Skin of body (tissue), 1 donor: ENCODE measurements at regions not wholly inside any gene's neighbourhood (a gene's known extent, or its start where the extent isn't known, plus 50 kb on each side); places are given as distances from the start of the nearest gene placed in this dataset.
"Not testable (repeated sequence)": the region's sequence is repeated elsewhere in the genome, so short reads cannot be mapped to it uniquely, and the experiment has no call there.

Source experiments
- DNase-seq: peaks from one replicate; lab custom pipeline; 2025; lab: John Stamatoyannopoulos, UW

DNA sequence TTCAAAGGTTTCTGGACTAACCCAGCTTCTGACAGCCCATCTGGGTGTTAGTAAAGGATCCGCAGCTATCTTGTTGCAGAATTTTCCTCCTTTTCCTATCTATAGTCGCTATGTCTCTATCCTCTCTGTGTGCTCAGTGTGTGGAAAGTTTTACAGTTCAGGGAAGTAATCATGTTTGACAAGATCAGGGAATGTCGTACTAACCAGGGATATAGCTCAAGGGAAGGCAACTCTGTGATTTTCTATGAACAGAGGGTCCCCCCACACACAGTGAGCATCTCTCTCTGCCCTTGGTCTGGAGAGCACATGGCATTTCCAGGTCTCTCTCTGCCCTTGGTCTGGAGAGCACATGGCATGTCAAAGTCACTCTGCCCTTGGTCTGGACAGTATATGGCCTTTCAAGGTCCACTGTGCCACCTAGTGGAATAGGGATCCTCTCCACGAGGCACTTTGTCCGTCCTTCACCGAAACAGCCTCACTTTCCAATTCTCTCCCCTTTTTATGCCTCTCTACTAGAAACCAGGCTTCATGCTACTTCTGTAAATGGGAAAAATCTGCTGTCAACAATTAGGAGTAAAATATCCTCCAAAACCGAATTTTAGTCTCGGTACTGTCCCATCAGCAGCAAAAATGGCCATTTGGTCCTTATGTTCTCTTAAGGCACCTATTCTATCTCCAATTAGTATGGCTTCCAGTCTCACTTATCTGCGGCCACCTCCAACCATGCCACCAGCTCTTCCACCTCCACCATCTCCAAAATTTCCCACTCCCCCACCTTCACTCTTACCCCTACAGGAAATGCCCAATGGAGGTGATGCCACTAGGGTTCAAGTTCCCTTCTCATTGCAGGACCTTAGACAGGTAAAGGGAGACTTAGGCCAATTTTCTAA is 88.7 kb downstream of the IGLL5 start:
- DNase-seq: no peak

DNA sequence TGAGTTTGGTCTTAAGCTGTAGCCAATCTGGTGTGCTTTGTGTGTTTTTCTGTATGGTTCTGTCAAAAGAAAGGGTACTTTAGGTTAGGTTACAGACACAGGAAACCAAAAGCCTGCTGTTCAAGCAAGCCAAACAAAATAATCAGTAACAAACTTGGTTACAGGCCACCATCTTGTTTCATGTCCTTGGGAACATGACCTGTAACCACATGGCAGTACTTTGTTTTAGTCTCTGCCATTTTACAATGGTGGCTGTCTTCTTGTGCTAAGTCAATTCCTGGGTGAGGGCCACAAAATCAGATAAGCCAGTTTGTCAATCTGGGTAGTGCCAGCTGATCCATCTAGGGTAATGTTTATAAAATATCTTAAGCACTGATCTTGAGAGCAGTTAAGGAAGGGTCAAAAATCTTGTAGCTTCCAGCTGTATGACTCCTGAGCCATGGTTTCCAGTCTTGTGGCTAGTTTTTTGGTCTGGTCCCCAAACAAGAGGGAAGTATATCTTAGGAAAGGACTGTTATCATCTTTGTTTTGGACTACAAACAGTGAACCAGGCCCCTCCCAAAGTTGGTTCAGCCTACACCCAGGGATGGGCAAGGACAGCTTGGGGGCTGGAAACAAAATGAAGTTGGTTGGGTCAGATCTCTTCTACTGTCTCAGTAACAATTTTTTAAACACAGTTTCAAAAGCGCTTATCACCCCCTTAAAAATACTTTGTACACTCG is 90.0 kb downstream of the IGLL5 start:
- DNase-seq: no peak

DNA sequence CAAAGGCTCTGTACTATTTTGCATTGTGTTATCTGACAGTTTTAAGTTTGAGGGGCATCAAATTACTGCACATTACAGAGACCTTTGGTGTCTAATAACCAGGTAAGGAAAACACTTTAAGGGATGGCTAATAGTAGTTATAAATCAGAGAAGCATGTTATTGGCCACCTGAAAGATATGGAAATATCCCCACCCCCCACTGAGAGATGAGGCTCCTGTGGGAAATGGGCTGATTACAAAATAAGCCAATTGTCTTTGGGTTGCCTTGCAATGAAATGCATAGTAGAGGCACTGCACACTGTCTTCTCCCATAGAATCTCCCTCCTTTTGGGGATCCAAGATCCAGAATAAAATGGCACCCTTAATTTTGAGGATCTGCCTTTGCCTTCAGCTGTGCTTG is 91.0 kb downstream of the IGLL5 start:
- DNase-seq: no peak

DNA sequence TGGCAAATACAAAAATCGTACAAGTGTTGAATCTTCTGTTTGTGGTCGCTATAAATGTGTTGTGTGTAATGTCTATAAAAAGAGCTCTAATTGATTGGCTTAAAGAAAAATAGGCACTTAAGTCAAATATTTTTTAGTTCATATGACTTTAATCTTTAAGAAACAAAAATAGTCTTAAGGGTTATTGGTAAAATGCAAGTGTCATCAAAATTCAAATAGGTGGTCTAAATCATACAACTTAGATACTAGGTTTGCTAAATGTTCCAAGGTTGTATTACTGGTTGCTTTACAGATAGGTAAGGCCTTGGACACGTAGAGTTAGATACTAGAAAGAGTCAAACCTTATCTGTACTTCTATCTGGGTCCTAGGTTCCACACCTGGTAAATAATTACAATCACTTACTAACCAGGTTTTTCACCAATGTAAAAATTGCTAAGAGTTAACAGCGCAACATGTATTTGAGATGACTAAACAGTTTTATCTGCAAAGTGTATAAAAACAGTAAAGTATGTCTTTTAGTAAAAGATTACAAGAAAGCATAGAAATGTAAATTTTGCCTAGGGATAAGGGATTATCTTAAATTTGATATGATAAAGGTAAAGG is 91.1 kb upstream of the GNAZ start:
- DNase-seq: no peak

DNA sequence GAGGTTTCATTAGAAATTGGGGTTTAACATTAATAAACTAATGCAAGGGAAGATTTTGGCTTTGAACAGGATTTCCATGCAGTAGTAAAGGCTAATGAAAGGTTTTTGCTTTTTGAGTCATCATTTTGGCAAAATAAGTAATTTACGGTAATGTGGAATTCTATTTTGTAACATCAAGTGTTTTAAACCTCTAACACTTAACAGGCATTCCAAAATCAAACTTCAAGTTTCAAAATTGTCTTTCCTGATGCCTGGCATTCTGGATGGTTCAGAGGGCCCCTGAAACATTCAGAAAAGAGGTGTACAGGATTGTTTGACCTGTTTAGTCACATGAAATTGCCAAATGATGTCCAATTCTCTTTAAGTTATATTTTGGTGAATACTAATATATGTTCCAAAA is 90.4 kb upstream of the GNAZ start:
- DNase-seq: no peak

DNA sequence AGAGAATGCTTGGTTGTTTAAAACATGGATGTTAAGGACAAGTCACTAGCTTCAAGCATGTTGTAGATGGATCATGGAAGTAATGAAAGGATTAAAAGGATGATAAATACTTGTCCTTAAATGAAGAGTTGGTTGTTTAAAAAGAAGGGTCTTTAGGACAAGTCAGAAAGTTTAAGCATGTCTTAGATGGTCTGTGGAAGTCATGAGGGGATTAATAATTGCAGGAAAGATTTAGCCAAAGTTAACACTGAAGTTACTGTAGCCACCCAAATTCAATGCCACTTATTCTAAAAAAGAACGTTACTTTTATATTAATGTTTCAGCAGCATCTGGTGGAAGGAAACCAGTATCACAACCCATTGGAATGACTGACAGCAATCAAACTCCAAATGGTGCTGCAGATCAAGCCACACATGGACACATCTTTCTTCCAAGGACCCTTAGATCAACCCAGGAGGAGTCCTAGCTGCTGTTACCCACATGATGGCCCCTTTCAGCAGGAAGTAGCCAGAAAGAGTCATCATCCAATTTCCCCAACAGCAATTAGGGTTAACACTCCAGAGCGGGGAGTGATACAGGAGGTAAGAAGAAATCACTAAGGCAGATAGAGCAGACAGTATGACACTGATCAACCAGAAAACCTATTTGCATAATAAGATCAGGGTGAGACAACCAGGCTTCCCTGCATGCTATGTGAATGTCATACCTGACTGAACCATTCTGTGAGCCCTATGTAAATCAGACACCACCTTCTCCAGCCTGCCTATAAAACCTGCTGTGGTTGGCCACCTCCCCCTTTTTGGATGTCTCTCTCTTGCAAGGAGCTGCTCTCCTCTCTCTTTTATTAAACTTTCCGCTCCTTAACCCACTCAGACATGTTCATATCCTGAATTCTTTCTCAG is 88.4 kb upstream of the GNAZ start:
- DNase-seq: no peak

DNA sequence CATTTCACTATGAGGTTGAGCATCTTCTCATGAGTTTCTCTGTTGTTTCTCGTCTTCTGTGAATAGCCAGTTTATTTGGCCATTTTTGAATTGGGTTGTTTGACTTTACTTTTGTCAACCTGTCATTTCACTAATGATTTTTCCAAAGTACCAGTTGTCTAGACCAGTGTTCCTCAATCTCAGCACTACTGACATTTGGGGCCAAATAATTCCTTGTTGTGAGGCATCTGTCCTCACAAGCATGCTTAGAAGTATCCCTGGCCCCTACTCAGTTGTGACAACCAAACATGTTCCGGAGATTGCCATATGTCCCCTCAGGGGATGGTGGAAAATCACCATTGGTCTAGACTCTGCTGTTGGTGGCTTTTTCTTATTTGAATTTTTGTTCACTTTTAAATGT is 87.7 kb upstream of the GNAZ start:
- DNase-seq: no peak

DNA sequence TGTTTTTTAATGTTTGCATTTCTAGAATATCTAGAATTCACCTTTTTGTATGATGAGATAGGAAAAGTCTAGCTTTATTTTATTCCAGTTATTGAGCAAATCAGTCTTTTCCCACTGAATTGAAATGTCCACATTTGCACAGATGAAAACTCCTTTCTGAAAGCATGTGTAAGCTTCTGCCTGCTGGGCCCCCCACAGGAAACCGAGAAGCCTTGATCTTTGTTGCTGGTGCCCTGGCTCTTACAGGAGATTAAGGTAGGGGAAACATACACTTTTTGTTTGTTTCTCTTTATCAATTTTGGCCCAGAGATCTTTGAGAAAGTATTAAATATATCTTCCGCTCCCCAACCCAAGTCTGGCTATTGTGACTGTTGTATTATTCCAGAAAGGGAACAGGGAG is 87.2 kb upstream of the GNAZ start:
- DNase-seq: no peak

DNA sequence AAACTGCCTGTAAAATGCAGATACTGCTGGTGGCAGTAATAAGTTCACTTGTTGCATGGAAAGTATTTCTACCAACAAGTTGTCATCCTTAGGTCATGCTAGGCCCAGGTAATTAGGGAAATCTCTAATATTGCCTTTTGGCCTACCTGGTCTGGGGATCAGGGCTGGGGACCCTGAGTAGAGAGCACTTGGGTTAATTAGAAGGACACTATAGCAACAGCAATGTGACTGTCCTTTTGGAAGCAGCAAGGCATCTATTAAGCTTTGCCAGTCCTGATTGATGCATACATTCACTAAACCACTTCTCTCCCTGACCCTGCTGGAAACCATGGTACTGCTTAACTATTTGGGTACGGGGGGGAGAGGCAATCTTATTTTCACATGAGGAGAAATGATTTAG is 86.5 kb upstream of the GNAZ start:
- no peak for DNase-seq

DNA sequence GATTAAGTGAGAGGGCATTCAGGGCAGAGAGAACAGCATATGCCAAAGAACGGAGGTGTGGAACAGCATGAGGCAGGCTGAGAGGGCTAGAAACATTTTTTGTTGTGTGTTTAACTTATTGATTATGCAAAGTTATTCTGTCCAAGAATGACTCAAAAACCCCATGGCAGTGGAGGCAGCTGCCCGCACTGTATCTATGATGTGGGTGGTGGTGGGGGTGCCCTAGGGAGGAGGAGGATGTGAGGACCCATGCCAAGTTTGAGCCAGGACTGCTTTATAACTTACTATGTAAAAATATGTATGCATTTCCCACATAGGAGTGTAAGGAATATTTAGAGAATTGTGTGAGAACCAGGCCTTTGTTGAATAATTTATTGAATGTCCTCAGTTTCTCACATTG is 85.4 kb upstream of the GNAZ start:
- DNase-seq: no peak

DNA sequence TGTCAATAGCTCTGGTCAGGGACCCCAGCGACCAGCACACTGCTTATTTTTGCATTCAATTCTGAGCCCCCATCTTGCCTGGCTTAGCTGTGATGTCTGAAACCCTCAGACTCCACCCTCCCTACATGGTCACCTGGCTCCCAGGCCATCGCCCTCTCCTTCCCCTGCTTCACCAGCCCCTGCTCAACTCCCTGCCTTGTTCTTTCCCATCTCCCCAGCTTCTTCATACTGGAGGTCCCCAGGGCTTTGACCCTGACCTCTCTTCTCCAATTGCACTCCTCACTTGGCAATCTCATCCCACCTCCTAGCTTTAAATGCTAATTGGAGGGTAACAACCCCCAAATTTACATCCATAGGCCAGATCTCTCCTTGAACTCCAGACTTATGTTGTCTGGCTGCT is 84.3 kb upstream of the GNAZ start:
- no peak for DNase-seq

DNA sequence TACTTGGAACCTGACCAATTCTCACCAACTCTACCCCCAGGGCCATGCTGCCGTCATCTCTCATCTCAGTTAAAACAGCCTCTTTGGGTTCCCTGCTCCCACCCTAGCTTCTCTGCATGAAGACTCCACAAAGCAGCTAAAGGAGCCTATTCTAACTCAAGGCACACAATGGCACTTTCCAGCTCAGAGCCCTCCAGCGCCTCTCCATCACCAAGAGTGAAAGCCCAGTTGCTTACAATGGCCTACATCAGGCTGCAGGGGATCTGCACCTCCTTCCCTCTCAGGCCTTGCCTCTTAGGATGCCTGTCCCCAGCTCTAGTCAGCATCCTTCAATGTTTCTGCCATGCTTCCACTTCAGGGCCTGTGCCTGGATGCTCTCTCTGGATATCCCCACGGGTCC is 83.7 kb upstream of the GNAZ start:
- no peak for DNase-seq

DNA sequence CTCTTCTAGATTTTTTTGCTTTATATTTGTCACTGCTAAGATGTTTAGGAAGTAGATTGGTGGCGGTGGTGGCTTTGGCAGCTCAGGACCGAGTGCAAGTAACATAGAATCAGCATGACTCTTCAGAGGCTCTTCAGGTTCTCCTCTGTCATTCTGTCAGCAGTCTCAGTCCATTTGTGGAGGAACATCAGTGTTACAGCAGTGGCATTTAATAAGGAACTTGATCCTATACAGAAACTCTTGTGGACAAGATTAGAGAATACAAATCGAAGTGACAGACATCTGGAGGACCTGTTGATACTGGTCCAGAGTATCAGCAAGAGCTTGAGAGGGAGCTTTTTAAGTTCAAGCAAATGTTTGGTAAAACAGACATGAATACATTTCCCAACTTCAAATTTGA is 82.2 kb upstream of the GNAZ start:
- DNase-seq: no peak

DNA sequence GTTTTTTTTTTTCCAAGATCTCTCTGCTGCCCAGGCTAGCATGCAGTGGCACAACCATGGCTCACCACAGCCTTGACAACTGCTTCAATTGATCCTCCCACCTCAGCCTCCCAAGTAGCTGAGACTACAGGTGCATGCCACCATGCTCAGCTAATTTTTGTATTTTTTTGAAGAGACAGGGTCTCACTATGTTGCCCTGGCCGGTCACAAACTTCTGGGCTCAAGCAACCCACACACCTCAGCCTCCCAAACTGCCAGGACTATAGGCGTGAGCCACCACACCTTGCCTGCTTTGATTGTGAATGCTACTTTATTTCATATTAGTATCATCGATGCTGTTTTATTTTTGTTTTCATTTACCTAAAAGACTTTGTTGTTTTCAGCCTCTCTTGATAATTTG is 81.5 kb upstream of the GNAZ start:
- no peak for DNase-seq

DNA sequence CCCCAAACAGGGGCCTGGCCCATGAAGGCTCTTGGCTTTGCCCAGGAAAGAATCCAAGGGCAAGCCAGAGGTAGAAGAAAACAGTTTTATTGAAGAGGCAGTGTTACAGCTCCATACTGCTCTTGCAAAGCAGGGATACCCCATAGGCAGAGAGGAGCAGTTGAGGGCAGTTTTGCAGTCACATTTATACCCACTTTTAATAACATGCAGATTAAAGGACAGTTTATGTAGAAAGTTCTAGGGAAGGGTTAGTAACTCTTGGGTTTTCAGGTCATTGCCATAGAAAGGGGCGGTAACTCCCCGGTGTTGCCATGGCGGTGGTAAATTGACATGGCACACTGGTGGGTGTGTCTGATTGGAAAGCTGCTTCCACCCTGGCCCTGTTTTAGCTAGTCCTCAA is 80.5 kb upstream of the GNAZ start:
- no peak for DNase-seq

DNA sequence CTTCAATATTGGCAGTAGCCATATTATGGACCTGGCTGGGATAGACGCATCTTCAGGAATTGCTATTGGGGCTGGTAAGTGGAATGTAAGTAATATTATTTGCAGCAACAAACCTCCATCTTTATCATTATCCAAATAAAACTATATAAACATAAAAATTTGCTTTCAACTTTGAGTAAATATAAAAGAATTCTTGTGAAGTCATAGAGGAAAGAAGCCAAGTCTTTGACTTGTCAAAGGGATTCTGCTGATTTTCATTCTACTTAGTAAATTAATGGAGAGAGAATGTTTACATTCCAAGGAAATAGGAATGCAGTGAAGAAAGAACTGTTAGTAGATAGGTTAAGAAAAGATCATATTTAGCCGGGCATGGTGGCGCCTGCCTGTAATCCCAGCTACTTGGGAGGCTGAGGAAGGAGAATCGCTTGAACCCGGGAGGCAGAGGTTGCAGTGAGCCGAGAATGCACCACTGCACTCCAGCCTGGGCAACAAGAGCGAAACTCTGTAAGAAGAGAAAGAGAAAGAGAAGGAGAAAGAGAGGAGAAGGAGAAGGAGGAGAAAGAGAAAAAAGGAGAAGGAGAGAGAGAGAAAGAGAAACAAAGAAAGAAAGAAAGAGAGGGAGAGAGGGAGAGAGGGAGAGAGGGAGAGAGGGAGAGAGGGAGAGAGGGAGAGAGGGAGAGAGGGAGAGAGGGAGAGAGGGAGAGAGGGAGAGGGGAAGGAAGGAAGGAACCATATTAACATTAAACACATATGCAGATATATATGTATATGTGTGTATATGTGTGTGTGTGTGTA is 79.4 kb upstream of the GNAZ start:
- DNase-seq: not testable (repeated sequence)

DNA sequence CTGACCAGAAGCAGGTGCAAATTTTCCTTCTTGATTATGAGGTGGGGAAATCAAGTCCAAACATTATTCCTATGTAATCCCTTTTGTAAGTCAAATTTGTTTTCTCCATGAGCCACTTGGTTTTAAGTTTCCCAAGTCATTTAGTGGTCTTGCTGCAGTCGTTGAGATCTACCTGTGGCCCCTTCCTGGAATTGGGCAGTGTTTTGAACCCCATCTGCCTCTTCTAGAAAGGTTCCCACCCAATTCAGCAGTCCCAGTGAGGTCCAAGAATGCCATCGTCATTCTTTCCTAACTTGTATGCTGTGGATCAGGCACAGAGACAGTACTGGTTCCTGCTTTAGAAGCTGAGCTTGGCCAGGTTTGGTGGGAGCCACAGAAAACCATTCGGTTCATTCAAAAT is 77.8 kb upstream of the GNAZ start:
- DNase-seq: no peak

DNA sequence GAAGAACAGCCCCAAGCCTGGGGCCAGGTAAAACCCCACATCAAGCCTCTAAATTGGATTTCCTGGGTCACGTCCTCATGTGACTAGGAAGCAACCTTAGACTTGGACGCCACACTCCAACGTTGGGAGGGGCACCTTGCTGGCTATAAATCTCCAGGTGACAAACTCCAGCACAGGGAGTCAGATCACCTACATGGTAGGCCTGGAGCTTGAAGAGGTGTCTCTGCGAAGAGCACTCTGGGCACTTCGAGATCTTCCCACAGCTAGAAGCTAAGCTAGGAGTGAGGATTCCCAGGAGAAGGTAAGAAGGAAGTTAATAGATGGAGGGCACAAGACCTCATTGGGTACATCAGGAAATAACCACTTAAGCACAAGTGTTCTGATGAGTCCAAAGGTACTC is 77.1 kb upstream of the GNAZ start:
- no peak for DNase-seq

DNA sequence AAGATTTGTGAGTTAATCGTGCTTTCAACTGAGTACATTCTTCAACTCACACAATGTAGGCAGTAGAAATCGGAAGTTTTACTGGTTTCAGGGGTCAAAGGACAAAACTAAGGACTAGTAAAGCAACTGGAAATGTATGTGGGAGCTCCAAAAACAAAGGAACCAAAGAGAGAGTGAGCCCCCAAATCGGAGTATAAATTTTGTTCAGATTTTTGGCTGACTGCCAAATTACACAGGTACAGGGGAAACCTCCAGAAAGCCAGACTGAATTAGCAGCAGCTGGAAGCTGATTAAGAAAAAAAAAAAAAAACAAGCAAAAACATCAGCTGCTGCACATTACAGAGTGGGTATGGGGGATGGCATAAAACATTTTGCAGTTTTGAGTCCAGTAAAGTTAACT is 75.2 kb upstream of the GNAZ start:
- no peak for DNase-seq

DNA sequence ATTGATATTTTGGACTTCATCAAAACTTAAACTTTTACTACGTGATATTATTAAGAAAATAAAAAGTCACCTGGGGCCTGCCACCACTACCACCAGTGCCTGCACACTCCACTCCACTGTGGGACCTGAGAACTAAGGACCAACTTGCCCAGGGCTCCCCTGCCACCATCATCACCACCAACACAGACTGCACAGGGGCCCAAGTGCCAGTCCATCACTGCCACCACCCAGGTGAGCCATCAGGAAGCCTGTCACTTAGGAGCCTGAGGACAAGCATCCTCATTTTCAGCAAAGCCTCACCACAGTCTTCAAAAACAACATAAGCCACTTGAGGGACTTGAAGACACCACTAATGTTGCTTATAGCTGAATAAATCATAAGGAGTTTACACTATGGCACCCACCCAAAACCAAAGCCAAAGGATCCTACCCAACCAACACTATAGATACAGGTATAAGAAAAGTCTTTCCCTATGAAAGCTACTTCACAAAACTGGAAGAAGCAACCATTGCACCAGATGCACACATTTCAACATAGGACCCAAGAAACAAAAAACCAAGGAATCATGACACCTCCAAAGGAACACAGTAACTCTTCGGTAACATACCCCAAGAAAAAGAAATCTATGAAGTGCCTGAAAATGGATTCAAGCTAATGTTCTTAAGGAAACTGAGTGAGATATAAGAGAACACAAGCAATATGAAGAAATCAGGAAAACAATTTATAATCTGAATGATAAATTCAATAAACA is 73.6 kb upstream of the GNAZ start:
- DNase-seq: no peak
